ENCODE measurements at regions not wholly inside any gene's neighbourhood (a gene's known extent, or its start where the extent isn't known, plus 50 kb on each side); places are given as distances from the start of the nearest gene placed in this dataset.

DNA sequence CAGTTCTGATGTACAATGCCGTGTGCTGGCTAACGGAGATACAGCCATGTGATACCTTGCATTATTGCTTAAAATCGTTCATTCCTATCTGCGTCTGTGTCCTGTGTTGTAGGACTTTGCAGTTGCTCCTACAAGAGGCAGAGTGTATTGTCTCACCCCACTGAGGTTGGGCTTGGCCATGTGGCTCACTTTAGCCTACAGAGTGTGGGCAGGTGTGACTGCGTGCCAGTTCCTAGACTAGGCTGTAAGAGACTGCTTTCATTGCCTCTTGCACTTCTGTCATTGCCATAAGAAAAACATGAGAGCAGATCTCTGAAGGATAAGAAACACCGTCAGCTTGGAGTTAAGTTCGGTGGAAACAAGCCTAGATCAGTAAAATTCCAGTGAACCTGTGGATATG lies 197.7 kb upstream of the CRY1 start:
- no peak for TF ChIP-seq ZNF668 (CRISPR knock-in tag; IDR thresholded peaks at IDR 0.05)
- TF ChIP-seq POLR2AphosphoS5 (IDR thresholded peaks at IDR 0.05; ENCODE audit: control insufficient read depth, insufficient read depth, low read depth, low read length) = no peak
- TF ChIP-seq, protein P1, sequence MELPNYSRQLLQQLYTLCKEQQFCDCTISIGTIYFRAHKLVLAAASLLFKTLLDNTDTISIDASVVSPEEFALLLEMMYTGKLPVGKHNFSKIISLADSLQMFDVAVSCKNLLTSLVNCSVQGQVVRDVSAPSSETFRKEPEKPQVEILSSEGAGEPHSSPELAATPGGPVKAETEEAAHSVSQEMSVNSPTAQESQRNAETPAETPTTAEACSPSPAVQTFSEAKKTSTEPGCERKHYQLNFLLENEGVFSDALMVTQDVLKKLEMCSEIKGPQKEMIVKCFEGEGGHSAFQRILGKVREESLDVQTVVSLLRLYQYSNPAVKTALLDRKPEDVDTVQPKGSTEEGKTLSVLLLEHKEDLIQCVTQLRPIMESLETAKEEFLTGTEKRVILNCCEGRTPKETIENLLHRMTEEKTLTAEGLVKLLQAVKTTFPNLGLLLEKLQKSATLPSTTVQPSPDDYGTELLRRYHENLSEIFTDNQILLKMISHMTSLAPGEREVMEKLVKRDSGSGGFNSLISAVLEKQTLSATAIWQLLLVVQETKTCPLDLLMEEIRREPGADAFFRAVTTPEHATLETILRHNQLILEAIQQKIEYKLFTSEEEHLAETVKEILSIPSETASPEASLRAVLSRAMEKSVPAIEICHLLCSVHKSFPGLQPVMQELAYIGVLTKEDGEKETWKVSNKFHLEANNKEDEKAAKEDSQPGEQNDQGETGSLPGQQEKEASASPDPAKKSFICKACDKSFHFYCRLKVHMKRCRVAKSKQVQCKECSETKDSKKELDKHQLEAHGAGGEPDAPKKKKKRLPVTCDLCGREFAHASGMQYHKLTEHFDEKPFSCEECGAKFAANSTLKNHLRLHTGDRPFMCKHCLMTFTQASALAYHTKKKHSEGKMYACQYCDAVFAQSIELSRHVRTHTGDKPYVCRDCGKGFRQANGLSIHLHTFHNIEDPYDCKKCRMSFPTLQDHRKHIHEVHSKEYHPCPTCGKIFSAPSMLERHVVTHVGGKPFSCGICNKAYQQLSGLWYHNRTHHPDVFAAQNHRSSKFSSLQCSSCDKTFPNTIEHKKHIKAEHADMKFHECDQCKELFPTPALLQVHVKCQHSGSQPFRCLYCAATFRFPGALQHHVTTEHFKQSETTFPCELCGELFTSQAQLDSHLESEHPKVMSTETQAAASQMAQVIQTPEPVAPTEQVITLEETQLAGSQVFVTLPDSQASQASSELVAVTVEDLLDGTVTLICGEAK (IDR thresholded peaks at IDR 0.05) = no peak
- TF ChIP-seq, protein P1 (CRISPR knock-in tag; IDR thresholded peaks at IDR 0.05) = no peak
- TF ChIP-seq NFXL1 (CRISPR knock-in tag; IDR thresholded peaks at IDR 0.05) = no peak
- TF ChIP-seq, protein P2, sequence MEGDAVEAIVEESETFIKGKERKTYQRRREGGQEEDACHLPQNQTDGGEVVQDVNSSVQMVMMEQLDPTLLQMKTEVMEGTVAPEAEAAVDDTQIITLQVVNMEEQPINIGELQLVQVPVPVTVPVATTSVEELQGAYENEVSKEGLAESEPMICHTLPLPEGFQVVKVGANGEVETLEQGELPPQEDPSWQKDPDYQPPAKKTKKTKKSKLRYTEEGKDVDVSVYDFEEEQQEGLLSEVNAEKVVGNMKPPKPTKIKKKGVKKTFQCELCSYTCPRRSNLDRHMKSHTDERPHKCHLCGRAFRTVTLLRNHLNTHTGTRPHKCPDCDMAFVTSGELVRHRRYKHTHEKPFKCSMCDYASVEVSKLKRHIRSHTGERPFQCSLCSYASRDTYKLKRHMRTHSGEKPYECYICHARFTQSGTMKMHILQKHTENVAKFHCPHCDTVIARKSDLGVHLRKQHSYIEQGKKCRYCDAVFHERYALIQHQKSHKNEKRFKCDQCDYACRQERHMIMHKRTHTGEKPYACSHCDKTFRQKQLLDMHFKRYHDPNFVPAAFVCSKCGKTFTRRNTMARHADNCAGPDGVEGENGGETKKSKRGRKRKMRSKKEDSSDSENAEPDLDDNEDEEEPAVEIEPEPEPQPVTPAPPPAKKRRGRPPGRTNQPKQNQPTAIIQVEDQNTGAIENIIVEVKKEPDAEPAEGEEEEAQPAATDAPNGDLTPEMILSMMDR (IDR thresholded peaks at IDR 0.05 in 2 of 3, conservative IDR thresholded peaks at IDR 0.05 in 1 of 3; ENCODE audit: insufficient read depth in 2 of 3, low read depth in 1 of 3, low read length in 3 of 3) = no peak
